Hepatocyte (in vitro differentiated cells): ENCODE measurements at regions not wholly inside any gene's neighbourhood (a gene's known extent, or its start where the extent isn't known, plus 50 kb on each side); places are given as distances from the start of the nearest gene placed in this dataset.

Experiments used
- DNase-seq: peaks from one replicate; pipeline ENCODE4 v3.0.0-alpha.2; 2016; ENCODE audit warnings: low spot score
- H2AFZ ChIP-seq: fragments of 200-600 bp; sonication (generic); 2 replicates; pipeline ENCODE4 v1.6.0; 2016; ENCODE audit warnings: antibody characterized with exemption, mild to moderate bottlenecking
- H3K27ac ChIP-seq: fragments of 200-600 bp; sonication (generic); 2 replicates; pipeline ENCODE4 v1.5.1; 2016; ENCODE audit warnings: mild to moderate bottlenecking
- H3K27me3 ChIP-seq: fragments of 200-600 bp; sonication (generic); 2 replicates; pipeline ENCODE4 v1.6.1; 2016
- H3K36me3 ChIP-seq: fragments of 200-600 bp; sonication (generic); replicated peaks from 2 replicates; pipeline ENCODE4 v1.5.1; 2016; ENCODE audit warnings: low read depth; ENCODE audit not compliant: insufficient read depth
- H3K4me1 ChIP-seq: fragments of 200-600 bp; sonication (generic); 2 replicates; pipeline ENCODE4 v1.5.1; 2016; ENCODE audit warnings: mild to moderate bottlenecking, moderate library complexity; ENCODE audit not compliant: insufficient read depth
- H3K4me2 ChIP-seq: fragments of 200-600 bp; sonication (generic); 2 replicates; pipeline ENCODE4 v1.6.0; 2016
- H3K4me3 ChIP-seq: fragments of 200-600 bp; sonication (generic); 2 replicates; pipeline ENCODE4 v1.5.1; 2016; ENCODE audit warnings: mild to moderate bottlenecking
- H3K79me2 ChIP-seq: fragments of 200-600 bp; sonication (generic); 2 replicates; pipeline ENCODE4 v1.6.0; 2017; ENCODE audit warnings: mild to moderate bottlenecking
- H3K9me2 ChIP-seq: fragments of 200-600 bp; sonication (generic); replicated peaks from 2 replicates; pipeline ENCODE4 v1.6.0; 2017; ENCODE audit warnings: mild to moderate bottlenecking; ENCODE audit not compliant: insufficient read depth
- H3K9me3 ChIP-seq: fragments of 200-600 bp; sonication (generic); 2 replicates; pipeline ENCODE4 v1.5.1; 2016; ENCODE audit warnings: low read depth, mild to moderate bottlenecking
- H4K20me1 ChIP-seq: fragments of 200-600 bp; sonication (generic); 2 replicates; pipeline ENCODE4 v1.6.0; 2016; ENCODE audit warnings: mild to moderate bottlenecking; ENCODE audit not compliant: insufficient read depth, poor library complexity, severe bottlenecking
- CTCF ChIP-seq: fragments of 200-600 bp; sonication (generic); IDR thresholded peaks from 2 replicates; pipeline ENCODE4 v1.5.1; 2016; ENCODE audit warnings: antibody characterized with exemption, mild to moderate bottlenecking; ENCODE audit not compliant: poor library complexity
- EZH2 ChIP-seq: fragments of 200-600 bp; sonication (generic); IDR thresholded peaks from 2 replicates; pipeline ENCODE4 v1.6.1; 2016; ENCODE audit warnings: antibody characterized with exemption, mild to moderate bottlenecking, borderline replicate concordance
- EZH2phosphoT487 ChIP-seq: fragments of 200-600 bp; sonication (generic); IDR thresholded peaks from one replicate; pipeline ENCODE4 v1.6.1; 2018; ENCODE audit warnings: antibody characterized with exemption, mild to moderate bottlenecking, low read depth, moderate library complexity; ENCODE audit not compliant: unreplicated experiment, severe bottlenecking
- WGBS: methylation state at CpG from one replicate; pipeline ENCODE4 v1.1.6; 2016; ENCODE audit warnings: low lambda C conversion rate; ENCODE audit errors: missing lambda C conversion rate; 5-methylcytosine and 5-hydroxymethylcytosine counted together

GRCh38 chr7:153010416-153010815, 250.9 kb downstream of the ACTR3B start:
- no peak for TF ChIP-seq CTCF
- no peak for TF ChIP-seq EZH2
- Histone ChIP-seq H3K4me1 (no peaks in the 10 kb centered on the region), H3K9me3 (no peaks in the 10 kb centered on the region), H3K27ac (no peak overlapping the region), H3K79me2 (no peaks in the 10 kb centered on the region), H3K4me2 (no peak overlapping the region), H3K9me2 (no peaks in the 10 kb centered on the region), H3K27me3 (no peaks in the 10 kb centered on the region), H3K36me3 (no peaks in the 10 kb centered on the region), H3K4me3 (no peak overlapping the region), H2AFZ (no peak overlapping the region), H4K20me1 (no peaks in the 10 kb centered on the region)
- WGBS, result 81% methylated on average over 10 of the region's 10 CpGs
- DNase-seq, result no peak

- H3K4me2 ChIP-seq, result no peak overlapping the region
- DNase-seq, result no peak
- no peaks in the 10 kb centered on the region for H3K4me1 ChIP-seq
- no peak overlapping the region for H3K4me3 ChIP-seq
- 90% methylated on average over 4 of the region's 4 CpGs for WGBS
- no peaks in the 10 kb centered on the region for H3K9me2 ChIP-seq
- no peaks in the 10 kb centered on the region for H4K20me1 ChIP-seq
- no peaks in the 10 kb centered on the region for H3K36me3 ChIP-seq
- no peaks in the 10 kb centered on the region for H3K9me3 ChIP-seq
- H3K27ac ChIP-seq, result no peak overlapping the region
- no peak overlapping the region for H2AFZ ChIP-seq
- no peaks in the 10 kb centered on the region for H3K79me2 ChIP-seq
- TF ChIP-seq EZH2, result no peak
- no peak for TF ChIP-seq EZH2phosphoT487
- no peak for TF ChIP-seq CTCF
- no peaks in the 10 kb centered on the region for H3K27me3 ChIP-seq
Observed at GRCh38 chr7:153012203-153012602, 252.7 kb downstream of the ACTR3B start.

- no peak overlapping the region for H3K4me2 ChIP-seq
- no peaks in the 10 kb centered on the region for H3K4me1 ChIP-seq
- no peak overlapping the region for H3K4me3 ChIP-seq
- no peaks in the 10 kb centered on the region for H3K9me3 ChIP-seq
- TF ChIP-seq EZH2 (no peak), EZH2phosphoT487 (no peak), CTCF (no peak)
- no peaks in the 10 kb centered on the region for H3K9me2 ChIP-seq
- no peak overlapping the region for H3K27ac ChIP-seq
- H2AFZ ChIP-seq, result no peak overlapping the region
- H3K27me3 ChIP-seq, result no peaks in the 10 kb centered on the region
- no peaks in the 10 kb centered on the region for H4K20me1 ChIP-seq
- no peaks in the 10 kb centered on the region for H3K79me2 ChIP-seq
- 77% methylated on average over 13 of the region's 14 CpGs for WGBS
- no peaks in the 10 kb centered on the region for H3K36me3 ChIP-seq
- DNase-seq, result no peak
Observed at GRCh38 chr7:153017223-153017622, 257.7 kb downstream of the ACTR3B start.

GRCh38 chr7:153021542-153021941, 262.0 kb downstream of the ACTR3B start:
- no peaks in the 10 kb centered on the region for H3K27me3 ChIP-seq
- WGBS, result 87% methylated on average over 6 of the region's 6 CpGs

More at GRCh38 chr7:153021542-153021941, 262.0 kb downstream of the ACTR3B start:
- Histone ChIP-seq H3K4me2 (peak overlapping the region; percentile 60), H3K4me1 (no peaks in the 10 kb centered on the region), H3K27ac (peak overlapping the region; percentile 53), H3K9me3 (no peaks in the 10 kb centered on the region), H2AFZ (no peak overlapping the region), H3K9me2 (no peaks in the 10 kb centered on the region), H3K36me3 (no peaks in the 10 kb centered on the region), H3K4me3 (no peak overlapping the region), H4K20me1 (no peaks in the 10 kb centered on the region), H3K79me2 (no peaks in the 10 kb centered on the region)
- TF ChIP-seq EZH2, result no peak
- no peak for DNase-seq
